Activated CD4-positive, alpha-beta T cell treated with anti-CD3 and anti-CD28 coated beads, Interleukin-2, amount 50 U/mL, for 4 hours (primary cell): ENCODE measurements at regions not wholly inside any gene's neighbourhood (a gene's known extent, or its start where the extent isn't known, plus 50 kb on each side); places are given as distances from the start of the nearest gene placed in this dataset.
"Not testable (repeated sequence)": the region's sequence is repeated elsewhere in the genome, so short reads cannot be mapped to it uniquely, and the experiment has no call there.

Experiments used
- DNase-seq, 2 experiments: peaks; one replicate each; pipeline ENCODE4 v3.0.0-alpha.2; 2020

DNA sequence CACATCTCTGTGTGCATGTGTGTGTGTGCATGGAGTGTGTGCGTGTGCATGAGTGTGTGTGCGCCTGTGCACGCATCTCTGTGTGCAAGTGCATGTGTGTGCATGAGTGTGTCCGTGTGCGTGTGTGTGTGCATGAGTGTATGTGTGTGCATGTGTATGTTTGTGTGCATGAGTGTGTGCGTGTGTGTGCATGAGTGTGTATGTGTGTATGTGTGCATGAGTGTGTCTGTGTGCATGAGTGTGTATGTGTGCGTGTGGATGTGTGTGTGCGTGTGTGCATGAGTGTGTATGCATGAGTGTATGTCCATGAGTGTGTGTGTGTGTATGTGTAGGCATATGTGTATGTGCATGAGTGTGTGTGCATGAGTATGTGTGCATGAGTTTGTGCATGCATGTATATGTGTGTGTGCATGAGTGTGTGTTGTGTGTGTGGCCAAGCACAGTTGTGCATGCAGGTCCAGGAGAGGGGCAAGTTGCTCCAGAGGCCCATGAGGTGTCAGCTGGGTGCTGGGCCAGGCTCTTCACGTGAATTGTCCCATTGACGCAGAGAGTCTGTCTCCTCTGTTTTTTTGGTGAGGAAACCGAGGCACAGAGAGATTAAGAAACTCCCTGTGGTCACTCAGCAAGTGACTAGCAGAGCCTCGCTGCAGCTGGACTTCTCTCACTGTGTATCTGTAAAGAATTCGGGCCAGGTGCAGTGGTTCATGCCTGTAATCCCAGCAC is 75.5 kb downstream of the ASB1 start:
- no peak for DNase-seq

DNA sequence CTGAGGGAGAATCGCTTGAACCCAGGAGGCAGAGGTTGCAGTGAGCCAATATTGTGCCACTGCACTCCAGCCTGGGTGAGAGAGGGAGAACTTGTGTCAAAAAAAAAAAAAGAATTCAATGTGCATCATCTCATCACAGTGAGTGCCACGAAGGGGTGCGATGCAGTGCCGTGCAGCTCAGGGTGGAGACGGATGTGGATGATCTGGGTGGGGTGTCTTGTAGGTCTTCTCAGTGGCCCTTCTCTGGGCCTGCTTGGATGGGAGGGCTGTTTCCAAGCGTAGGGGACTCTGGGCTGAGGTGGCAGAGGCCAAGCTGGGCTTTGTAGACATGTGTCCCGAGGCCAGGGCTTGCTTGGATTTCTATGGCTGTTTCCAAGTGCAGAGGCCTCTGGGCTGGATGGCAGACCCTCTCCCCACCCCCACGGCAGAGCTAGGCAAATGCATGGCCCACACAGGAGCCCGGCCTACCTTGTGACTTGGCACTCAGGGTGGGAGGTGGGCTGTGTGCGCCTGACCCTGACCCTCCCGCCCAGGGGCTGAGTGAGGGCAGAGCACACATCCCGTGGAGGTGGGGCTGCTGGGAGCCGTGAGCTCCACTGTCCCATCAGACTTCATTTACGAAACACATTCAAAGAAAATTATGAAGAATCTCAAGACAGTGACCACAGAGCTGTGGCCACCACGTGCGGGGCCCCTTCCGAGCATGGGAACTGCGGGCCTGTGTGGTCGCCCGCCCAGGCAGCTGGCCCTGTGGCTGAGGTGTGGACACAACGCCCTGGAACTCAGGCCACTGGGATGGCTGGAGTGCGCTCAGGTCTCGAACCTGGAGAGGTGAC is 76.4 kb downstream of the ASB1 start:
- no peak for DNase-seq

GRCh38 chr2:238504181-238504931 is 77.6 kb downstream of the ASB1 start:
- DNase-seq = no peak

DNA sequence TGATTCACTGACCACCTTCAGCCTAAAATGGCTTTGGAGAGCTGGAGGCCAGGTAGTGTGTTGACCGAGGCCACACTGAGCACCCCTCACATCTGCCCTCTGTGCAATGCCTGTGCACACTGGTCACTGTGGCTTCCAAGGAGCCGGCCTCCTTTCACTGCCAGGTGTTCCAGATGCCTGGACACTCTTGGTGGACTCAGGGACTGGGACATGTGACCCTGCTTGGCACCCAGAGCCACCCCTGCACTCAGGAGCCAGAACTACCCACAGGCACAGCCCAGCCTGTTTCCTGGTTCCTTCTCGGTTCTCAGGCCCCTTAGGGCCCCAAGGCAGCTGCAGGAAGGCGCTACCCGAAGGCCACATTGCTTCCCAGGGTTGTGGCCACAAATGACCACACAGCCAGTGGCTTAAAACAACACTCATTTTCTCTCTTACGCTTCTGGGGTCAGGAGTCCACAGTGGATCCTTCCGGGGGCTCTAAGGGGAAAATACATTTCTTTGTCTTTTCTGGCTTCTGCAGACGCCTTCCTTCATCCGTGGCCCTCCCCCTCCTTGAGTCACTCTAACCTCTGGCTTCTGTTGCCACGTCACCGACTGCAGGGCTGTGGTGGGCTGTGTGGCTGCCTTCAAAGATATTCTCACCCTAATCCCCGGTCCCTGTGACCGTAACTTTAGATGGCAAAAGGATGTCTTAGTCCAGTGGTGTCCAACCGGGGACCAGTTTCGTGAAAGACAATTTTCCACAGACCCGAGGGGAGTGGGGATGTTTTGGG is 78.6 kb downstream of the ASB1 start:
- DNase-seq = no peak

DNA sequence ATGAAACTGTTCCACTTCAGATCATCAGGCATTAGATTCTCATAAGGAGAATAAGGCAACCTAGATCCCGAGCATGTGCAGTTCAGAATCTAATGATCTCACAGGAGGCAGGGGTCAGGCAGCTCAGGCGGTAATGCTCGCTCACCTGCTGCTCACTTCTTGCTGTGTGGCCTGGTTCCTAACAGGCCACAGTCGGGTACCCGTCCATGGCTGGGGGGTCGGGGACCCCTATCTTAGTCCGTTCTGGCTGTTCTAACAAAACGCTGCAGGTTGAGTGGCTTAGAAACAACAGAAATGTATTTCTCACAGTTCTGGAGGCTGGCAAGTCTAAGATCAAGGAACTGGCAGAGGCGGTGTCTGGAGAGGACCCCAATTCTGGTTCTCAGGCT is 79.2 kb downstream of the ASB1 start:
- DNase-seq = no peak

DNA sequence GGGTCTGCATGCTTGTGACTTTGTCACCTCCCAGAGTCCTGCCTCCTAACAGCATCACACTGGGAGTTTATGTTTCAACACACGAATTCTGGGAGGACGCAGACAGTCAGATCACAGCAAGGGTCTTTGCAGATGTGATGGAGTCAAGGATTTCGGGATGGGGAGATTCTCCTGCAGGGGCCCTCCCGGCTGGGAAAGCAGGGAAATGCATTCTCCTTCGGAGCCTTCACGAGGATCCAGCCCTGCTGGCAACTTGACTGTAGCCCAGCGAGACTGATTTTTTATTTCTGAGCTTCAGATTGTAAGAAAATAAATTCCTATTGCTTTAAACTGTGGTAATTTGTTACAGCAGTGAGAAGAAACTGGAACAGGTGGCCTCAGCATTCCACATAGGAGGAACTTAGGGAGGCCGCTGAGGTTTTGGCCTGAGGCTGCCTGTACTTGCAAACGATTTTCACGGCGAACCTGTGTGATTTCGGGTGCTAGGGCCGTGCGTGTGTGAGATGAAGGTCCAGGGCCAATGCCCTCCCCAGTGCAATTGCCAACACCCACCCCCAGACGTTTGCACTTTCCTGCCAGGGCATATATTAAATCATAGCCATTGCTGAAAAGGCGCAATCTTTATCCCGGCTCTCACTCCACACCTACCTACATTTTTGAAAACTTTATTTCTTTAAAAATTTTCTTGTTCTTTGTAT is 79.8 kb downstream of the ASB1 start:
- DNase-seq = no peak

DNA sequence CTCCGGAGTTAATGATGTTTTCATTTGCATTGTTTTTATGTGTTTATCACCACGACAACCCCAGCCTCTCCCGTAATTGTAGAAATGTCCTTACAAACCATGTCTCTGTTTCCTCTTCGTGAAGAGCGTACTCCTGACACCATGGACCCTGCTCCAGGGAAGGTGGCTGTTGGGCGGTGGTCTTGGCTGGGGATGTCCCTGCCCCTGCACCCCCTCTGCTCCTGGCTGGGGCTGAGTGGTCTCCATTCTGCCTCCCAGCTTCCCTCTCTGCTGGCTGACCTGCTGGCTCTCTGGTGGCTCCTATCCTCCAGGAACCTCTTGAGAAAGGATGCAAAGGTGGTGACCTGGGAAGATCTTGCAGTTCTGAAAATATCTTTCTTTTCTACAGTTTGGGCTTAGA is 81.1 kb downstream of the ASB1 start:
- no peak for DNase-seq

GRCh38 chr2:238509151-238509835 is 82.6 kb downstream of the ASB1 start:
- no peak for DNase-seq

DNA sequence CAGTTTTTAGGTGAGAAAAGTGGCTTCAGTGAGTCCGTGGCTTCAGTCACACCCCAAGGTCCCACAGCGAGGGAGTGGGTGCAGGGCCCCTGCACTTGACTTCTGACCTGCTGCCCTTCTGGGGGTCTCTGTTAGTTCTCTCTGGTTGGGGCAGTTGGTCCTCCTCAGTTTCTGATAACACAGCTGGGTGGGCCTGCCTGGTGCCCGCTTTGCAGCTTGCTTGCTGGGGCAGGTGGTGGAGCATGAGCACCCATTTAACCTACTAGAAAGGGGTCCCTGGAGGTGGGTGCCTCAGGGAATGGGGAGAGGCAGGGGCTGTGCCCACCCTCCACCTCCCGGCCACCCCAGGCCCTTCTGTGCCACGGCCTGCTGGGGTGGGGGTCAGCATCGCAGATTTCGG is 83.2 kb downstream of the ASB1 start:
- DNase-seq = no peak

GRCh38 chr2:238510911-238511613 is 84.3 kb downstream of the ASB1 start:
- no peak for DNase-seq

GRCh38 chr2:238511614-238511950 is 84.9 kb downstream of the ASB1 start:
- DNase-seq = no peak

DNA sequence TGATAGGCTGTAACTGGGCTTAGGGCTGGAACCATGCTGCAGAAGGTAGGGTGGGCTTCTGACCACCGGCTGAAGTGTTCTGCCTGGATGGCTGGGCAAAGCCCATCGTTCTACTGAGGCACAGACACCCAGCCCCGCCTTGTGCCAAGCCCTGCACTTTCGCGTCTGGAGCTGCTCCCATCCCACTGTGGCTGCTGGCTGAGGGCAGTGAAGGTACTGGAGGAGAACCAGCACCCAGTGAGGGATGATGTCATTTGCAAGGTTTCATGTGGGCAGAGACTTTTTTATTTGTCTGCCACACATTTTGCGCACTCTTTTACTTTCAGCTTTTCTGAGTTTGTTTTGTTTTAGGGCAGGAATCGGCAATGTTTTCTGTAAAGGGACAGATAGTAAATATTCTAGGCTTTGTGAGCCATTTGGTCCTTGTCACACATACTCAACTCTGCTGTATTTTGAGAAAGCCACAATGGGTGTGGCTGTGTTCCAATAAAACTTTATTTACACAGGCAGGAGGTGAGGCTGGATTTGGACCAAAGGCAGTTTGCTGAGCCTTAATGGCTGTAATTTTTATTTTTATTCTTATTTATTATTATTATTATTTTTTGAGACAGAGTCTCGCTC is 85.6 kb downstream of the ASB1 start:
- DNase-seq = no peak

- DNase-seq = no peak
These were observed 86.6 kb downstream of the ASB1 start for GRCh38 chr2:238513346-238513745.

- not testable (repeated sequence) for DNase-seq
These were observed 87.3 kb downstream of the ASB1 start for GRCh38 chr2:238514024-238514423.

- DNase-seq = no peak
These were observed 88.7 kb downstream of the ASB1 start for GRCh38 chr2:238515377-238515776.

GRCh38 chr2:238517209-238517608 is 90.5 kb downstream of the ASB1 start:
- no peak for DNase-seq

GRCh38 chr2:238518172-238518820 is 91.6 kb downstream of the ASB1 start:
- no peak for DNase-seq

DNA sequence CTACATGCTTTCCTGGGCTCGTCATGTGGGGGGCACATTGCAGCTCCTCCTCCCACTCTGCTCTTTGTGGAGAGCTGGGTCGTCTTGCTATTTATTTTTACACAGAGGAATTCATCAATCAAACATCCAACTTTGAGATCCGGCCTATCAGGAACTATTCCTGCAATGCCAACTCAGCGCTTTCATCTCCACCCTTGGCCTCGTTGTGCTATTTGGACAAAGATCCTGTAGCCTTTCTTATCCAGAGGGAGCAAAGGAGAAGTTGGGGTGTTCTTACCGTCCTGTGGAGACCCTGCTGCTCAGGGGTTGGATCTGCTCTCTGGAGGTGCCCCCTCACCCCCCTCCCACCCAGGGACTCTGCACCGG is 92.1 kb downstream of the ASB1 start:
- no peak for DNase-seq

DNA sequence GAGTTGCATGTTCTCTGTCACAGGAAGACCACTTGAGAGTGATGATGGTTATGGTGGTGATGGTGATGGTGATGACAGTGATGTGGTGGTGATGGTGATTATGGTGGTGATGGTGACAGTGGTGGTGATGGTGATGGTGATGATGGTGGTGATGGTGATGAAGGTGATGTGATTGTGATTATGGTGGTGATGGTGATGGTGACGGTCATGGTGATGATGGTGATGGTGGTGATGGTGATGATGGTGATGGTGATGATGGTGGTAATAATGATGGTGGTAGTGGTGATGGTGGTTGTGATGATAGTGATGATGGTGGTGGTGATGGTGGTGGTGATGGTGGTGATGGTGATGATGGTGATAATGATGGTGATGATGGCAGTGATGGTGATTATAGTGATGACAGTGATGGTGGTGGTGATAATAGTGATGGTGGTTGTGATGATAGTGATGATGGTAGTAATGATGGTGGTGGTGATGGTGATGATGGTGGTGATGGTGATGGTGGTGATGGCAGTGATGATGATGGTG is 93.7 kb downstream of the ASB1 start:
- no peak for DNase-seq

DNA sequence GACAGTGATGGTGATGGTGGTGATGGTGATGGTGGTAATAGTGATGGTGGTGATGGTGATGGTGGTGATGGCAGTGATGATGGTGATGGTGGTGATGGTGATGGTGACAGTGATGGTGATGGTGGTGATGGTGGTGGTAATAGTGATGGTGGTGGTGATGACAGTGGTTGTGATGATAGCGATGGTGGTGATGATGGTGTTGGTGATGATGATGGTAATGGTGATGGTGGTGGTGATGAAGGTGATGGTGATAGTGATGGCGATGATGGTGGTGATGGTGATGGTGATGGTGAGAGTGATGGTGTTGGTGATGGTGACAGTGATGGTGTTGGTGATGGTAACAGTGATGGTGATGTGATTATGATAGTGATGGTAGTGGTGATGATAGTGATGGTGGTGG is 94.3 kb downstream of the ASB1 start:
- no peak for DNase-seq
